HG03575 (cell line): ENCODE measurements at regions not wholly inside any gene's neighbourhood (a gene's known extent, or its start where the extent isn't known, plus 50 kb on each side); places are given as distances from the start of the nearest gene placed in this dataset.

Experiments
- ATAC-seq: cut with Tn5 transposase; IDR thresholded peaks from one replicate; pipeline ENCODE4 v1.9.1; 2021; ENCODE audit not compliant: unreplicated experiment, insufficient number of reproducible peaks, low FRiP score; ENCODE audit errors: extremely low read depth

- no peak for ATAC-seq
Measured at GRCh38 chr10:78716043-78716660, 352.6 kb upstream of the ZMIZ1 start.

DNA sequence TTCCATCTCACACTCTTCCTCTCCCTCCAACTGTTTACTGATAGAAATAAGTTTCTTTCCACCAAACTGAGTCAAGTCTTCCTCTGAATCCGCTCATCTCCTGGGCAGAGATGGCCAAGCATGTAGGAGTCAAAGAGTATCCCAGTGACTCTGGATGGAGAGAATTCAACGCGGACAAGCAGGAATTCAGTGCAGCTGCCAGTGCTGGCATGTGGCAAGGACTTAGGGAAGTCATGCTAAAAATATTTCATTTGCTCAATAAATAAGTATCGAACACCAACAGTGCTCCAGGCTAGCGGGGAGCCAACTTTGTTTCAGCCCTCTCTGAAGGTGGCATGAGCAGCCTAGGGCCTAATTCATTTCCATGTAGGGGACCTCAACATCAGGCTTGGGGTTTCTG lies 351.6 kb upstream of the ZMIZ1 start:
- ATAC-seq, result no peak

DNA sequence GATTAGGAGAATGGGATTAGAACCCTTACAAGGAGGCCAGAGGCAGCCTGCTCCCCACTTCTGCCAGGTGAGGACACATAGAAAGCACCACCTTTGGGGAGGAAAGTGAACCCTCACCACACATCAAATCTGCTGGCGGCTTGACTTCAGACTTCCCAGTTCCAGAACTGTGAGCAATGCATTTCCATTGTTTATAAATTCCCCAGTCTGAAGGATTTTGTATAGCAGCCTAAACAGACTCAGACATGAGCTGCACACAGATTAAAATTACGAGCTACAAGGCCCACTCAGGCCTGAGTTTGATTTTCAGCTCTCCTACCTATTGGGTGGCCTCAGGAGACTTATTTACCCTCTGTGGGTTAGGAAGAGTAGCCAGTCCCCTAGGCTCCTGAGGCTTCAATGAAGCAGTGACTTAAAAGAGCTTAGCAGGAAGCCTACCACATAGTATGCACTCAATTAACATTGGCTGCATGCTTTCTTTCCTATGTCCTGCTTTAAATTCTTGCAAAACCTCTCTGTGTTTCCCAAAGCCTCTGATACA lies 350.7 kb upstream of the ZMIZ1 start:
- no peak for ATAC-seq

- no peak for ATAC-seq
Measured at GRCh38 chr10:78719276-78719675, 349.5 kb upstream of the ZMIZ1 start.

- ATAC-seq, result no peak
Measured at GRCh38 chr10:78720091-78720490, 348.7 kb upstream of the ZMIZ1 start.

- no peak for ATAC-seq
Measured at GRCh38 chr10:78721231-78721630, 347.5 kb upstream of the ZMIZ1 start.

DNA sequence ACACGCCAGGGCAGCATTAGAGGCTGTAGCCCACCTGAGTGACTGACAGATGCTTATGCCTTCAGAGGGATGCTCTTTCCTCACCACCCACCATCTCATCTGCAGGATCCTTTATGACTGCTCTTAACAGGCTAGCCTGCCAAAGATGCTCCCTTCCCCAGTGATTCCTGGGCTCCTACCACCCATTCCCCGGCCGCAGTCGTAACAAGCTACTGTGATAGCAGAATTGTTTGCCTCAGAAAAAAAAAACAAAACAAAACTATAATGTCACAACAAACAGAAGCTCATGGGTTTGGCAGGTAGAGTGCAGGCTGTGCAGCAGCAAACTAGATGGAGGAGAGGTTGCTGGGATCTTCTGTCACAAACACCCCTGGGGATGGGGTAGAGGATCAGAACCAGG lies 343.9 kb upstream of the ZMIZ1 start:
- no peak for ATAC-seq

DNA sequence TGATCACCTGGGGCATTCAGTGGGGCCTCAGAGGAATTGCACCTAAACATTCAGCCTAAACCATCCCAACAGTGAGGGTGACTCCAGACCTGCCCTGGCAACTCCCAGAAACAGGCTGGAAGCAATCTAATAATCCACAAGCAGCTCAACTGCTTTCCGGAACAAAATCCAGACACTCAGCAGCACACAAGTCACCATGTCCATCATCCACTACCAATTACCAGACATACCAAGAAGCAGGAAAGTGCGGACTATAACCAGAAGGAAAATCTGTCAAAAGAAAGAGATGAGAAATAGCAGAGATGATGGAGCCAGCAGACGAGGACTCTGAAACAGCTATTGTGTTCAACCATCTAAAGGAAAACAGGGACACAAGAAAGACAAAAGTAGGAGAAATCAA lies 342.6 kb upstream of the ZMIZ1 start:
- no peak for ATAC-seq

DNA sequence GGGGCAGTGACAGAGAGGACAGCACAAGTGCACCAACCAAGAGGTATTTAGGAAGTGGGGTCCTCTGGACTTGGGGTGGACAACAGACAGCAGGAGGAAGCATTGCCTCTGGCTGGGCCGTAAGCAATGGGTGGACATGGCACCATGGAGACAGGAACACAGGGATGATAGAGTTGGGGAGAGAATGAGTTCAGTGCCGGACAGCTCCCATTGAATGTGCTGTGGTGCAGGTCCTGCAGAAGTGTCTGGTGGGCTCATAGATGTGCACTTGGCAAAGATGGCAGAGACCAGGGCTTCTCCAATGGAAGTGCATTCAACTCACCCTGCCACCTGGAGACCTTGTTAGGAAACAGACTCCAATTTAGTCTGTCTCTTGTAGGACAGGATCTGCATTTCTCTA lies 341.5 kb upstream of the ZMIZ1 start:
- no peak for ATAC-seq

DNA sequence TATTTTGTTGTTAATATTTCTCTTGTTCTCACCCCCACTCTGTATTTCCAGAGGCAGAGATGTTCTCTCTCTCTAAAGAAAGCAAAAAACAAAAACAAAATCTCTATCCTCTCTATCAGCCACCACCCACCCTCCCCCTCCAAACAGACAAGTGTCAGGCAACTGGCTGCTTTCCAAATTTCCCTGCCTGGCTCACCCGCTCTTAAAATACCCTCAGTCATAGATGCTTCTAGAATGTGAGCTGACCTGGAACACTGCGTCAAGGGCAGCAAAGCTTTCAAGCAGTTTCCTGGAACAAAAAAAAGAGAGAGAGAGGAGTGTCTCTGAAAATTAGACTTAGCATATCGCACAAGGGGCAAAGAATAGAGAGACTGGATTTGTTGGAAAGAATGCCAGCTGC lies 341.0 kb upstream of the ZMIZ1 start:
- ATAC-seq, result no peak

DNA sequence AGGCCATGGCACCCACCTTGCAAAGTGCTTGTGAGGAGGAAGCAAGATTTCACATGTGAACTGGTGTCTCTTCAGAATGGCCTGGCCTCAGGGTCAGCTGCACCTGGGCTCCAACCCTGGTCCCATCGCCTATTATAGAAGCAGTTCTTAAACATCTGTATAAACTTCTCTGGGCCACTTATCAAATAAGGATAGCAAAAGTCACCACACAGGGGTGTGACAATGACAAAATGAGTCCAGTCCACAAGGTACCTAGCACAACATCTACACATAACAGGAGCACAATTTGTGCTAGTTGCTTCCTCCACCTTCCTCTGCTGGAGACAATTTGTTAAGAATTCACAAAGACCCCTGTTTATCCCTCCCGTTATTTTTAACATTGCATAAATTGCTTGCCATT lies 340.6 kb upstream of the ZMIZ1 start:
- no peak for ATAC-seq

DNA sequence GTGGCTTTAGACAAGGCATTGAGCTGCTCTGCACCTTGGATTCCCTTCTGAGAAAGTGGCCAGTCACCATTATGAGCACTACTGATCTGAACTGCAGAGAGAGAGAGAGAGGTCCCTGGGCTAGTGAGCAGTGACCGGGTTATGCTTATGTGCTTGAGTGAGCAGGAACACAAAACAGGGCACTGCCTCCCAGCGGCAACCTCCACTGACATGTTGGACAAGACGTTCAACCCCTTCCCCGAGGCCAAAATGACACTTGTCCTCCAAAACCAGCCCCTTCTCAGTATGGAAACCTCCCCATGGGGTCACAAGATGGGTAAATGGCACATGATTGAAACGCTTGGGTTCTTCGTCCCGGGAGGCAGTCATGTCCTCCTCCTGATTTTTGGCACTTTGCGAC lies 339.4 kb upstream of the ZMIZ1 start:
- no peak for ATAC-seq

DNA sequence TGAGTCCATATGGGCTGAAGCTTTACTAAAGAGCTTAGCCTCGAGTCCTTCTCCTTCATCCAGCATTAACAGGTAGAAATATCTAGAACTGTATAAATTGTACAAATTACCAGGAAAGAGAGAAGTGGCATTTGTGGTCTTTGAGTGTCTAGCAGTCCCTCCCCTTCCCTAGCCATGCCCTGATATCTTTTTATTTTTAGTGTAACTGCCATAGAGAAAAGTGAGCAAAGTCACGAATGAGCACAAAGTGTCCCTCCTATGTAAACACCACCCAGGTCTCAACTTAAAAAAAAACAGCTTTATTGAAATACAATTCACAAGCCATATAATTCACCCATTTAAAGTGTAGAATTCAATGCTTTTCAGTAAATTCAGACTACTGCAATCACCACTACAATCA lies 339.0 kb upstream of the ZMIZ1 start:
- no peak for ATAC-seq

GRCh38 chr10:78730754-78731153 lies 338.0 kb upstream of the ZMIZ1 start:
- ATAC-seq, result no peak

- ATAC-seq, result no peak
Measured at GRCh38 chr10:78731675-78732074, 337.1 kb upstream of the ZMIZ1 start.

- ATAC-seq, result no peak
Measured at GRCh38 chr10:78732381-78732780, 336.4 kb upstream of the ZMIZ1 start.

GRCh38 chr10:78736926-78737630 lies 331.7 kb upstream of the ZMIZ1 start:
- ATAC-seq, result no peak

GRCh38 chr10:78737883-78738856 lies 330.6 kb upstream of the ZMIZ1 start:
- ATAC-seq, result no peak

DNA sequence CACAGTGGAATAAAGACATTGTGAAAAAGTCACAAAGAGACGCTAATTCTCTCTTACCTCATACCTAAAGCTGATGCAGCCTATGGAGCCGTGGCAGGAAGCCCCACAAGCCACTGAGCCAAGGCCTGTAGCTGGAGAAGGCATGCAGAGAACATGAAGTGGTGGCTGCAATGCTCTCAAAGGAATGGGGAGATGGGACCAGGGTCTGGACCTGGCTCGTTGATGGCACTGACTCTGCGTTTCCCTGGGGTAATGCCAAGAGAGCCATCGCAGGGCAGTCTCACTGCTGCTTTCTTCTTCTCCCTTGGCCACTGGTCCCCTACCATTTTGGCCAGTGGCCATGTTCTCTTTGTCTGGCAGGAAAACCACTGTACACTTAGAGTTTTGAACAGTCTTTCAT lies 329.9 kb upstream of the ZMIZ1 start:
- no peak for ATAC-seq
